ENCODE measurements at regions not wholly inside any gene's neighbourhood (a gene's known extent, or its start where the extent isn't known, plus 50 kb on each side); places are given as distances from the start of the nearest gene placed in this dataset.

DNA sequence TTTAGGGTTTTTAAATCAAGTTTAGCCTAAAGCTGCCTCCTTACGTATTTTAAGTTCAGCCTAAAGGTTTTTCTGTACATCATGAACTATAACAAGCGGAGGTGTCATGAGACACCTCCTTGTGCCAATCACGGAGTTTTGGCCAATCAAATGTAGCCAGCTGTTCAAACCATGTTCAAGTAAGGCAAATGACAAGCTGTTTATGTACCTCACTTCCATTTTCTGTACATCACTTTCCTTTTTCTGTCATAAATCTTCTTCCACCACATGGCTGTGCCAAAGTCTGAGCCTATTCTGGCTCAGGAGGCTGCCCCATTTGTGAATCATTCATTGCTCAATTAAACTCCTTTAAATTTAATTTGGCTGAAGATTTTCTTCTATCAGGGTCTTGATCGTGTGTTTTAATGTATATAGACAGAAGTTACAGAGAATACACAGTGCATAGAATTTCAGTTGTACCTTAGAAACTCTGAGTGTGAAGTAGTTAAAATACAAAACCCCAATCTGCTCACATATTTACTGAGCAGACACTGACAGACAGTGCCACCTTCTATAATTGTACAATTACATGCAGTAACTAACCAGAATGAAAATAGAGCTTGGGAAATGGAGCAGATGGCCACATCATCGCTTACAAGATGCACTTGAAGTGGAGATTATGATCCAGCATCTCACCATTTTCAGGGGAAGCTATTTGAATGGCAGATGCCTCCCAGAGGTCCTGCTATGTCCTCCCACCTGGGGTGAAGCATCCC, 76.9 kb upstream of the LANCL2 start:
- no peak overlapping the region for H3K4ac ChIP-seq (ENCODE audit: low read depth, low read length)
- no peaks in the 10 kb centered on the region for H3K79me1 ChIP-seq (ENCODE audit: low read length)
- H3K18ac ChIP-seq (ENCODE audit: low read length), result no peak overlapping the region
- no peak overlapping the region for H2AK5ac ChIP-seq (ENCODE audit: low read length)
- H3K36me3 ChIP-seq (ENCODE audit: control insufficient read depth, insufficient read depth, low read length), result no peaks in the 10 kb centered on the region
- DNase-seq, result no peak
- no peak overlapping the region for H2BK15ac ChIP-seq (replicated peaks; ENCODE audit: low read depth)
- H2BK5ac ChIP-seq (ENCODE audit: low read length), result no peak overlapping the region
- H3K9ac ChIP-seq (ENCODE audit: low read length), result no peak overlapping the region
- H4K8ac ChIP-seq (ENCODE audit: low read depth, low read length), result no peak overlapping the region
- H4K5ac ChIP-seq (ENCODE audit: low read length), result no peak overlapping the region
- H3K27me3 ChIP-seq (ENCODE audit: insufficient read depth, low read length, poor library complexity), result no peaks in the 10 kb centered on the region
- H3K56ac ChIP-seq (ENCODE audit: low read length), result no peak overlapping the region
- WGBS (ENCODE audit: extremely low coverage, insufficient coverage, low lambda C conversion rate), result no CpG with 5 or more reads among the region's 5 CpGs
- H3K4me2 ChIP-seq (ENCODE audit: low read length), result no peak overlapping the region
- H3K27ac ChIP-seq (ENCODE audit: low read depth, low read length), result no peak overlapping the region
- no peak overlapping the region for H3K23ac ChIP-seq (ENCODE audit: low read length)
- no peaks in the 10 kb centered on the region for H3K4me1 ChIP-seq (ENCODE audit: control insufficient read depth, low read depth, low read length)
- no peak overlapping the region for H3K4me3 ChIP-seq (ENCODE audit: low read length)
- no peaks in the 10 kb centered on the region for H3K79me2 ChIP-seq (ENCODE audit: control insufficient read depth, insufficient read depth, low read length)
- H2BK120ac ChIP-seq (ENCODE audit: low read depth, low read length), result no peak overlapping the region

DNA sequence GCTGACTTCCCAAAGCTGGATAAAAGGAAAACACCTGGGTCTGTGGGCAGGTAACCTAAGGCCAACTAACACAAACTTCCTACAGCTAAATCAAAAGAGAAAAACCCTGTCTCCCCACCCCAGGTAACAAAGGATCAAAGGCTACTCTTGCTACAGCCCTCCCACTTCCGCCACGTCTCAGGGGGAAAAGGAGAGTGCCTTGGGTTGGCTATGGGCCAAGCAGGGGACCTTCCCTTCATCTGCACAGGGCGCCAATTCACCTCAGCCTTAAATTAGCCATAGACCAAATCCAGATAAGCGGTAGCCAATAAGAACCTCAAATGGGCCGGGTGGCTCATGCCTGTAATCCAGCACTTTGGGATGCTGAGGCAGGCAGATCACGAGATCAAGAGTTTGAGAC, 69.1 kb upstream of the LANCL2 start:
- H3K79me2 ChIP-seq (ENCODE audit: control insufficient read depth, insufficient read depth, low read length), result no peaks in the 10 kb centered on the region
- WGBS (ENCODE audit: extremely low coverage, insufficient coverage, low lambda C conversion rate), result no CpG with 5 or more reads among the region's 6 CpGs
- H4K5ac ChIP-seq (ENCODE audit: low read length), result no peak overlapping the region
- H2BK5ac ChIP-seq (ENCODE audit: low read length), result no peak overlapping the region
- H2AK5ac ChIP-seq (ENCODE audit: low read length), result no peak overlapping the region
- H3K18ac ChIP-seq (ENCODE audit: low read length), result no peak overlapping the region
- no peak overlapping the region for H3K56ac ChIP-seq (ENCODE audit: low read length)
- no peak overlapping the region for H3K4me2 ChIP-seq (ENCODE audit: low read length)
- H3K36me3 ChIP-seq (ENCODE audit: control insufficient read depth, insufficient read depth, low read length), result no peaks in the 10 kb centered on the region
- no peak overlapping the region for H3K4ac ChIP-seq (ENCODE audit: low read depth, low read length)
- H4K8ac ChIP-seq (ENCODE audit: low read depth, low read length), result no peak overlapping the region
- H3K4me1 ChIP-seq (ENCODE audit: control insufficient read depth, low read depth, low read length), result peaks cover 2% of the 10 kb centered on the region
- no peaks in the 10 kb centered on the region for H3K79me1 ChIP-seq (ENCODE audit: low read length)
- H3K23ac ChIP-seq (ENCODE audit: low read length), result no peak overlapping the region
- H2BK120ac ChIP-seq (ENCODE audit: low read depth, low read length), result no peak overlapping the region
- H3K9ac ChIP-seq (ENCODE audit: low read length), result no peak overlapping the region
- H3K4me3 ChIP-seq (ENCODE audit: low read length), result no peak overlapping the region
- no peak overlapping the region for H3K27ac ChIP-seq (ENCODE audit: low read depth, low read length)
- H2BK15ac ChIP-seq (replicated peaks; ENCODE audit: low read depth), result no peak overlapping the region
- no peaks in the 10 kb centered on the region for H3K27me3 ChIP-seq (ENCODE audit: insufficient read depth, low read length, poor library complexity)
- no peak for DNase-seq

DNA sequence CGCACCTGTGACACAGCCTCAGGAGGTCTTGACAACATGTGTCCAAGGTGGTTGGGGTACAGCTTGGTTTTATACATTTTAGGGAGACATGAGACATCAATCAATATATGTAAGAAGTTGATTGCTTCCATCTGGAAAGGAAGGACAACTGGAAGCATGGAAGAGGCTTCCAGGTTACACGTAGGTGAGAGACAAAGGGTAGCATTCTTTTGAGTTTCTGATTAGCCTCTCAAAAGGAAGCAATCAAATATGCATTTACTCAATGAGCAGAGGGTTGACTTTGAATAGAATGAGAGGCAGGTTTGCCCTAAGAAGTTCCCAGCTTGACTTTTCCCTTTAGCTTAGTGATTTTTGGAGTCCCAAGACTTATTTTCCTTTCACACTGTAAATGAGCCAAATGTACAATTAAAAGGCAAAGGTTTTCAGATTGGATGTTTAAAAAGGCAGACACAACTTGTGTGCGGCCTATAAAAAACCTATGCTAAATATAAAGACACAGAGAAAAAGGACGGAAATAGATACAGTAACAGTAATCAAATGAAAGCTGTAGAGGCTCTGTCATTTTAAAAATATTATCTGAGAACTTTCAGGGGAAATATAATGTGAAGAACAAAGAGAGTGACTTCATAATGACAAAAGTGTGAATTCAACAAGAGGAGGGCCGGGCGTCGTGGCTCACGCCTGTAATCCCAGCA, 65.7 kb upstream of the LANCL2 start:
- H3K36me3 ChIP-seq (ENCODE audit: control insufficient read depth, insufficient read depth, low read length), result no peaks in the 10 kb centered on the region
- H4K5ac ChIP-seq (ENCODE audit: low read length), result no peak overlapping the region
- no peaks in the 10 kb centered on the region for H3K79me1 ChIP-seq (ENCODE audit: low read length)
- H2BK5ac ChIP-seq (ENCODE audit: low read length), result no peak overlapping the region
- H4K8ac ChIP-seq (ENCODE audit: low read depth, low read length), result no peak overlapping the region
- WGBS (ENCODE audit: extremely low coverage, insufficient coverage, low lambda C conversion rate), result no CpG with 5 or more reads among the region's 8 CpGs
- no peak overlapping the region for H3K18ac ChIP-seq (ENCODE audit: low read length)
- no peak overlapping the region for H2BK15ac ChIP-seq (replicated peaks; ENCODE audit: low read depth)
- H3K4me3 ChIP-seq (ENCODE audit: low read length), result no peak overlapping the region
- H3K4me2 ChIP-seq (ENCODE audit: low read length), result no peak overlapping the region
- no peak overlapping the region for H3K4ac ChIP-seq (ENCODE audit: low read depth, low read length)
- H3K56ac ChIP-seq (ENCODE audit: low read length), result no peak overlapping the region
- no peak overlapping the region for H3K9ac ChIP-seq (ENCODE audit: low read length)
- H3K79me2 ChIP-seq (ENCODE audit: control insufficient read depth, insufficient read depth, low read length), result no peaks in the 10 kb centered on the region
- peak; percentile 59 for DNase-seq
- peaks cover 2% of the 10 kb centered on the region for H3K4me1 ChIP-seq (ENCODE audit: control insufficient read depth, low read depth, low read length)
- no peaks in the 10 kb centered on the region for H3K27me3 ChIP-seq (ENCODE audit: insufficient read depth, low read length, poor library complexity)
- no peak overlapping the region for H3K23ac ChIP-seq (ENCODE audit: low read length)
- no peak overlapping the region for H3K27ac ChIP-seq (ENCODE audit: low read depth, low read length)
- no peak overlapping the region for H2AK5ac ChIP-seq (ENCODE audit: low read length)
- H2BK120ac ChIP-seq (ENCODE audit: low read depth, low read length), result peak overlapping the region; percentile 73

DNA sequence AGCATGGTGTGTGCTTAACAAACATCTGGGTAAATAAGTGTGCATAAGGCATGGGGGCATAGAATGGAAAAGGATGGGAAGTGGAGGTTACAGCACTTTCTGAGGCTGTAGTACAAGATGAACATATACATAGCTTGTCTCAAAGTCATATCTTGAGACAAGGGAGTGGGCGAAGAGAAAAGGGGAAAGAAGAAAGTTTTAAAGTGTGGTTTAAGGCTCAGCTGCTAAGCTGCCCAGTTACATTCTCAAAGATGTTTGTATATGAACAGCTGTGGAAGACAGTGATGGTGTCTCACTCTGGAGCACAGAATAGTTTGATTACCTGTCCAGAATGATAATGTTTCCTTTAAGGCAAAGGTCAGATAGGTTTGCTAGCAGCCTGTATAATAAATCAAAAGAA, 61.9 kb upstream of the LANCL2 start:
- H3K23ac ChIP-seq (ENCODE audit: low read length), result no peak overlapping the region
- no peaks in the 10 kb centered on the region for H3K79me2 ChIP-seq (ENCODE audit: control insufficient read depth, insufficient read depth, low read length)
- no peak overlapping the region for H3K9ac ChIP-seq (ENCODE audit: low read length)
- no peak overlapping the region for H3K4me3 ChIP-seq (ENCODE audit: low read length)
- H3K79me1 ChIP-seq (ENCODE audit: low read length), result no peaks in the 10 kb centered on the region
- no peaks in the 10 kb centered on the region for H3K36me3 ChIP-seq (ENCODE audit: control insufficient read depth, insufficient read depth, low read length)
- DNase-seq, result no peak
- H3K18ac ChIP-seq (ENCODE audit: low read length), result no peak overlapping the region
- H3K4ac ChIP-seq (ENCODE audit: low read depth, low read length), result no peak overlapping the region
- no peak overlapping the region for H2AK5ac ChIP-seq (ENCODE audit: low read length)
- H3K56ac ChIP-seq (ENCODE audit: low read length), result no peak overlapping the region
- H3K27me3 ChIP-seq (ENCODE audit: insufficient read depth, low read length, poor library complexity), result no peaks in the 10 kb centered on the region
- H3K4me1 ChIP-seq (ENCODE audit: control insufficient read depth, low read depth, low read length), result peaks cover 2% of the 10 kb centered on the region
- H4K8ac ChIP-seq (ENCODE audit: low read depth, low read length), result no peak overlapping the region
- no peak overlapping the region for H2BK5ac ChIP-seq (ENCODE audit: low read length)
- no CpG with 5 or more reads among the region's 1 CpG for WGBS (ENCODE audit: extremely low coverage, insufficient coverage, low lambda C conversion rate)
- peak overlapping the region; percentile 23 for H2BK15ac ChIP-seq (replicated peaks; ENCODE audit: low read depth)
- no peak overlapping the region for H3K4me2 ChIP-seq (ENCODE audit: low read length)
- no peak overlapping the region for H4K5ac ChIP-seq (ENCODE audit: low read length)
- no peak overlapping the region for H3K27ac ChIP-seq (ENCODE audit: low read depth, low read length)
- H2BK120ac ChIP-seq (ENCODE audit: low read depth, low read length), result peak overlapping the region; percentile 62

DNA sequence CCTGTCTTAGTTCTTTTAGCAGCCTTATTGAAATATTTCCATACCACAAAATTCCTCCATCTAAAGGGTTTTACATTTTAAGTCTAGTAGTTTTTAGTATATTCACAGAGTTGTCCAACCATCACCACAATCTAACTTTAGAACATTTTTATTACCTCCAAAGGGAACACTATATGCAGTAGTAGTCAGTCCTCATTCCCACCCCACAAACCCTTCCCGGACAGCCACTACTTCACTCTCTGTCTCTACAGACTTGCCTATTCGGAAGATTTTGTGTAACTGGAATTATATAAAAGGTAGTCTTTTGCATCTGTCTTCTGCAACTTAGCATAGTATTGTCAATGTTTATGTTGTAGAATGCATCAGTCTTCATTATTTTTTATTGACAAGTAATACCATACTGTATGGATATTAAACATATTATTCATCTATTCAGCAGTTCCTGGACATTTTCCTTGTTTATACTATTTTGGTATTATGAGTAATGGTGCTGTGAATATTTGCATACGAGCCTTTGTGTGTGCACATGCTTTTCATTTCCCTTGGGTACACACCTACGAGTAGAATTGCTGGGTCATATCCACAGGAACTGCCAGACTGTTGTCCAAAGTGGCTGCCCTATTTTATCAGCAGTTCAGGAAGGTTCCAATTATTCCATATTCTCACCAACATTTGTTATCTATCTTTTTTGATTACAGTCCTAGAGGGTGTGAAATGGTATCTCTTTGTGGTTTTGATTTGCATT, 60.9 kb upstream of the LANCL2 start:
- H2BK15ac ChIP-seq (replicated peaks; ENCODE audit: low read depth), result no peak overlapping the region
- no peaks in the 10 kb centered on the region for H3K27me3 ChIP-seq (ENCODE audit: insufficient read depth, low read length, poor library complexity)
- H3K27ac ChIP-seq (ENCODE audit: low read depth, low read length), result no peak overlapping the region
- H3K9ac ChIP-seq (ENCODE audit: low read length), result no peak overlapping the region
- no peak overlapping the region for H4K5ac ChIP-seq (ENCODE audit: low read length)
- H3K36me3 ChIP-seq (ENCODE audit: control insufficient read depth, insufficient read depth, low read length), result no peaks in the 10 kb centered on the region
- no peak overlapping the region for H2BK120ac ChIP-seq (ENCODE audit: low read depth, low read length)
- no peak overlapping the region for H2AK5ac ChIP-seq (ENCODE audit: low read length)
- H3K18ac ChIP-seq (ENCODE audit: low read length), result no peak overlapping the region
- peak; percentile 20 for DNase-seq
- no peak overlapping the region for H4K8ac ChIP-seq (ENCODE audit: low read depth, low read length)
- no peak overlapping the region for H3K4me3 ChIP-seq (ENCODE audit: low read length)
- no peaks in the 10 kb centered on the region for H3K79me1 ChIP-seq (ENCODE audit: low read length)
- no peak overlapping the region for H3K23ac ChIP-seq (ENCODE audit: low read length)
- WGBS (ENCODE audit: extremely low coverage, insufficient coverage, low lambda C conversion rate), result no CpG with 5 or more reads among the region's 4 CpGs
- H3K4me2 ChIP-seq (ENCODE audit: low read length), result no peak overlapping the region
- peak overlapping the region; percentile 8 for H2BK5ac ChIP-seq (ENCODE audit: low read length)
- no peak overlapping the region for H3K4ac ChIP-seq (ENCODE audit: low read depth, low read length)
- no peaks in the 10 kb centered on the region for H3K79me2 ChIP-seq (ENCODE audit: control insufficient read depth, insufficient read depth, low read length)
- no peak overlapping the region for H3K56ac ChIP-seq (ENCODE audit: low read length)
- no peaks in the 10 kb centered on the region for H3K4me1 ChIP-seq (ENCODE audit: control insufficient read depth, low read depth, low read length)
